T1000 (cell line): ENCODE measurements at regions not wholly inside any gene's neighbourhood (a gene's known extent, or its start where the extent isn't known, plus 50 kb on each side); places are given as distances from the start of the nearest gene placed in this dataset.
A peak's percentile ranks its signal among the peaks of the same experiment; 100 is the strongest.

Experiments used
- DNase-seq: peaks from one replicate; lab custom pipeline; 2025; ENCODE audit warnings: mixed read lengths; lab: John Stamatoyannopoulos, UW

DNA sequence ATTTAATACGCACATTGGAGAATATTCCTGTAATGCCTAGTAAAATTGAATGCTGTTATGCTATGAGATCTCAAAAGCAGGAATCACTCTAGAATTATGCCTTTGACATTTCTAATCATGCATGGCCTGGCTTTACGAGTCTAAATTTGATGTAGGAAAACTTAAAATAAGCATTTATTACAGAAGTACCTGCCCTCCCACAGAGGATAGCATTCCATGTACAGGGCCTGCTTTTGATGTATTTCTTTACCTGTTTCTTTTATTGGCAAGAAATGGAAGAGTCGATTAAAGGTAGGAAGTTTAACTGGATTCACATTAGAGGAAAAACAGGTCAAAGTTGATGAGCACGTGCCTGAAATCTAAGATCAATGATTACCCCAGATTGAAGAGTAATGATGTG lies 219.5 kb downstream of the PCDH7 start:
- DNase-seq = no peak

DNA sequence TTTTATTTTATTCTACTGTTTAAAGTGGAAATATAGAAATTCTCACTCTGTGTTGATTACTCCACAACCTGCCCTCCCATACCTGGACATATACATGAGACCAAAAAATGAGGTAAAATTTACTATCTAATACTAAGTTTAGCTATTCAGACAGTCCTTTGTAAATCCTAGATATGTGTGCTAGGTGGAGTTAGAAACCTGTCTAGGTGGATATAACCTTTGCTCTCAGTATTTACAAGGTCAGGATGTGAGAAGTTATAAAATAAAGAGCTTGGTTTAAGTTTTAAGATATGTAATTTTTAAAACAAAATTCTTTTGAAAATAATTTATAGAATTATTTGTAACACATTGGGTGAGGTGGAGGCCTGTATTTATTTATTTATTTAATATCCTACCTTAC lies 221.5 kb downstream of the PCDH7 start:
- no peak for DNase-seq

DNA sequence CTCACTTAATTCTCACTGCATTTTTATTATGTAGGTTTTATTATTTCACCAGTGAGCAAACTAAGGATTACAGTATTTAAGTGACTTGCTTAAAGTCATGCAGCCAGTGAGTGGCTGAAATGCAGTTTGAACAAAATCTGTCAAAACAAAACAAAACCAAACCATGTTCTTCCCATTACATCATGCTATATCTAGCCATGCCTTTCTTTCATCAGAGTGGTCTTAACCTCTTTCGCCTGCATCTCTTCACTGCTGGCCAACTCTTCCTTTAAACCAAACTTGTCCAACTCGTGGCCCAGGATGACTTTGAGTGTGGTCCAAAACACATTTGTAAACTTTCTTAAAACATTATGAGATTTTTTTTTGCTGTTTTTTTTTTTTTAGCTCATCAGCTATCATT lies 223.2 kb downstream of the PCDH7 start:
- DNase-seq = no peak

DNA sequence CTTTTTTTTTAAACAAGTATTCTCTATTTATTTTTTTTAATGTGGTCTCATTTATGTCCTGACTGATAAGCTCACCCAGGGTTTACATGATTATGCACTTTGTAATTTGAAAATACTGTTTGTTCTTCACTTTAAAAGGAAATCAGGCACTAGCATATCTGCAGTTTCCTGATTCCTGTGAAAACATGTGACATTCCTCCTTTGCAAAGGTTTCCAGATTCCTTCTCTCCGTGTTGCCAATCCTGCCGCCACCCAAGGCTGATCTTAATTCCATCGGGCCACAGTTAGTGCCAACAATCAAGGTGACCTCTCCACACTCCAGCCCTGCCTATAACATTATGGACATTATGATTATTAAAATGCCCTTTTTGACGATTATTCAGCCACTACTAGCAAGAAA lies 225.4 kb downstream of the PCDH7 start:
- no peak for DNase-seq

GRCh38 chr4:30946288-30946687 lies 226.1 kb downstream of the PCDH7 start:
- no peak for DNase-seq

GRCh38 chr4:30948653-30949052 lies 228.5 kb downstream of the PCDH7 start:
- no peak for DNase-seq

DNA sequence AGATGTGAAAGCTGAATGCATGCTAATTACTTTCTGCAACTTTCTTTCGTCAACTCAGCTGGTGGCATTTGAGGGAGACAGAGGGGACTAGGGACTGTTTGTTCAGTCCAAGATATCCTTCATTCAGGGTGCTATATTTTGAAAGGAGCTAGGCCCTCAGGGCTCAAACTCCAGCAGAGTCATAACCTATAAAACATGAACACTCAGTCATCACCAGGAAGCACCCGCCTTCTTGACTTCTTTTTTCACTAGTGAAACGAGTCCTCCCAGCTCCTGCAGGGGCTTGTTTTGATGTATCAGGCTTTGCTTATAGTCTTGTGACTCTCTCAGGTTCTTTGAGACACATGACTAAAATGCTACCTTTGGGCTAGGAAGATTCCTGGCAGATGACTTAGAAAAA lies 230.6 kb downstream of the PCDH7 start:
- DNase-seq = peak; percentile 62

DNA sequence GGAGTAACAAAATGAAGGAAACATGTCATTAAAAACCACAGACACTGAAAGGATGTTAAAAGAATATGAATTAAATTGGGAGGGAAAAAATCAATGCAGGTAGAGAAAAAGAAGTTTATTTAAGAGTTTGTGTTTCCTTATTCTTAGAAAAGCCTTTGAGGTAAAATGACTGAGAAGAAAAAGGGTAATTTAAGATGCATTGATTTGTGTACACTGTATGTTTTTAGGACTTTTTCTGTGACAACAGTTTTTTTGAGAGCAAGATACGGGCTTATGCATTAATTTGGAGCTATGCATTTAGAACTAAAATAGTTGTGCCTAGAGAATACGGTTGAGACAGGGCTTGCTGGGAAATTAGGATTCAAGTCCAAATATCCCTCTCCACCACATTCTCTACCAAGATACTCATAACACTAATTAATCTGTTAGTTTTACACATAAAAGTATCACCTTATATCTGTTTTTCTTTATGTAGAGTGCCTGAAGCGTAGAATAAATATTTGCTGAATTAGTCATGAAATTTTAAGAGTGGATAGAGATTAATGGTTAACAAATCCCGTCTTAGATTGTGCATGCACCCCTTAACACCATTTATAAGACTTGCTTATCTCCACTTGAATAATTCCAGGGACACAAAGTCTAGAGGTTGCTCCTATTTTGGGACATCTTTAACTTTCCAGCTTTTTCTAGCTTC lies 232.5 kb downstream of the PCDH7 start:
- DNase-seq = no peak

DNA sequence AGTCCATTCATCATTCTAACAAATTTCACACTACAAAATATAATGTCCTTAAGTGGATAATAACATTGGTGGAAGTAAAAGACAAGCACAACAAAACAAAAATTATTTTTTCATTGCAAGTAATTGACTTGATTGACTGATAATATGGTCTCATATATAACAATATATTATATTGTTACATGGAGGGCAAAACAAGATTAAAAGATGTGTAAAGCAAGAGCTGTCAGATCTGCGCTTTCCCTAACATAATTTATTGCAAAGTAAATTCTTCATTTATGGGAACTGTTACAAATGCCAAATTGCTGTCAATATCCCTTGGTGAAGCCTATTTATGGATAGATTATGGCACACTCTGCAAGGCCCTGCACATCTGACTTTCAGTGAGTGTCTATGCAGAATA lies 233.6 kb downstream of the PCDH7 start:
- DNase-seq = no peak

- no peak for DNase-seq
Observed at GRCh38 chr4:30956916-30957315, 236.7 kb downstream of the PCDH7 start.

- no peak for DNase-seq
Observed at GRCh38 chr4:30957706-30958105, 237.5 kb downstream of the PCDH7 start.

- no peak for DNase-seq
Observed at GRCh38 chr4:30959781-30960485, 239.8 kb downstream of the PCDH7 start.

DNA sequence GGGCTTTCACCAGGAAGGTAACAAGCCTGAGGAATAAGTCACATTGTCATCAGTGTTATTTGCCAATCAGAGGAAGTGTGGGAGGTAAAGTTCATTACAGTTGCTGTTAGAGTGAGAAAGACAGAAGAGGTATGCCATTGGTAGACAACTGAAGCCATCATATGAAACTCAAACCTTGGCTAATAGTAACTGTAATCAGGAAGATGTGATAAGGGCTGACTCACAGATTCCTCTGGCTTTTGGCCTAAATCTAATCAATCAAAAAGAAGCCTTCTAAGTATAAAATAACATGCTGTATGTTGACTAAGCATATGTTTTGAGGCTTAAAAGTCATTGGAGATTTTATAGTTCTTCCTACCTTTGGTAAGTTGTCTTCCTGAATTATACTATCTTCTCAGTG lies 242.8 kb downstream of the PCDH7 start:
- no peak for DNase-seq

- no peak for DNase-seq
Observed at GRCh38 chr4:30968926-30969325, 248.8 kb downstream of the PCDH7 start.

GRCh38 chr4:30972542-30972941 lies 252.4 kb downstream of the PCDH7 start:
- DNase-seq = no peak

- DNase-seq = no peak
Observed at GRCh38 chr4:30973993-30974392, 253.8 kb downstream of the PCDH7 start.

DNA sequence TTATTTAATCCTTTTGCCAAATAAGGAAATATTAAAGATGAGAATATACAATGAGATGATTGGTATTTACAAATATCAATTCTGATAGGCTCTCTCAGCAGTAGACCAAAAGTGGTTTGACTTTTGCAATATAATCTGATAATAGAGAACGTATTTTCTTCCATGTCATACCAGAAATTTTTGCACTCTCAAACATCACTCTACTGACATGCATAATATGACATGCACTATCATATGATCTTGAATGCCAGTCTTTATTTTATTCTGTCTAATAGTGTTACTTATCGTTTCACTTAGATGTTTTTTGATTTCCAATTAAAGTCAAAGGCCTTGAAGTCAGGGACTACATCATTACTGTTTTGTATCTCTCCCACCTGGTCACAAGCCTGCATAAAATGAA lies 259.2 kb downstream of the PCDH7 start:
- no peak for DNase-seq

DNA sequence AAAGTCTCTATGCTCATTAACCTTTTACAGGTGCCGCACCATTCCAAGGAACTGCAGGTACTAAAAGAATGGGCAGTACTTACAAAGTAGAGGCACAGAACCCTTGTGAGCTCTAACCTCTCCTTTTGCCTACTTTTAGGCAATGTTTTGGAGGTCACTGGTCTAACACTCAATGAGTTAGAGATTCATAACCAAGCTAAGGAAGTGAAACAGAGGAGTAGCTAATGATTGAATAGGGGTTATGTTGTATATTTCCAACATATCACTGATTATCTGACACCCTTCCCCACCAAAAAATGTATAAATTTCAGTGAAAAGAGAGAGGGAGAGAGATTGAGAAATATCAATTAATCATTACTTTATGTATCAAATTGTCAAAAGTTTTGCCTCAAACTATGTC lies 269.3 kb downstream of the PCDH7 start:
- no peak for DNase-seq

- no peak for DNase-seq
Observed at GRCh38 chr4:30996841-30997240, 276.7 kb downstream of the PCDH7 start.

DNA sequence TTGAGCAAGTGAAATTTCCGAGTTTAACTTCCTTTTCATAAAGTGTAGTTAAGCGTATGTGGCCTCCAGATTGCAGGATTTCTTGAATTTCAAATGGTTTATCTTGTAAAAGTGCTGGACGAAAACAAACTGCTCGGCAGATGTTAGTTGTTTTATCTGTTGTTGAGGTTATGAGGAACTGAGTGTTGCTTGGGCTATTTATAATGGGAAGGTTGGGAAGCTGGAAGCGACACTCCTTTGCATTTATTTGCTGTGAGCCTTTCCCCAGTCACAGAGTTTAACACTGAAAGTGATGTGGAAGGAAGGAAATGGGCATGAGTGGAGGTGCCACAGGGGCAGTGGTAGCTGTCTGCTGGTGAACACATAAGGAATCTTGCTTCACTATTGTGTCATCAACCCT lies 284.9 kb downstream of the PCDH7 start:
- no peak for DNase-seq

GRCh38 chr4:31007858-31008257 lies 287.7 kb downstream of the PCDH7 start:
- DNase-seq = no peak

DNA sequence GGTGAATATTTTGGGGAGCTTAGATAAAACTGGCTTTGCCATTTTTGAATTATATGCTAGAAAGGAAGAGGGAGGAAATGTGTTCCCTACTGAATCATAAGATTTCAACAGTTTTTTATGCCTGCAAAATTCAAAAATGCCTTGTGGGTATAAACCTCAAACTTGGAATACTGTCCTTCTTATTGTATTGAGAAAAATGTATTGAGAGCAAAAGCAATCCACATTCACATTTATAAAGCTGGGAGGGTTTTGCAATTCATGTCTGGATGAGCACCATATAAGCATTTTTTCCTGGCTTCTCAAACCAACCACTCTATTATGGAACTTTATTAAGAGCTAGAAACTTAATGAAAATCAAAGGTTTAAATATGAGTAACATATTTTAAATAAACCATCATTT lies 289.8 kb downstream of the PCDH7 start:
- no peak for DNase-seq

- no peak for DNase-seq
Observed at GRCh38 chr4:31015123-31015522, 295.0 kb downstream of the PCDH7 start.
